ENCODE measurements at regions not wholly inside any gene's neighbourhood (a gene's known extent, or its start where the extent isn't known, plus 50 kb on each side); places are given as distances from the start of the nearest gene placed in this dataset.

DNA sequence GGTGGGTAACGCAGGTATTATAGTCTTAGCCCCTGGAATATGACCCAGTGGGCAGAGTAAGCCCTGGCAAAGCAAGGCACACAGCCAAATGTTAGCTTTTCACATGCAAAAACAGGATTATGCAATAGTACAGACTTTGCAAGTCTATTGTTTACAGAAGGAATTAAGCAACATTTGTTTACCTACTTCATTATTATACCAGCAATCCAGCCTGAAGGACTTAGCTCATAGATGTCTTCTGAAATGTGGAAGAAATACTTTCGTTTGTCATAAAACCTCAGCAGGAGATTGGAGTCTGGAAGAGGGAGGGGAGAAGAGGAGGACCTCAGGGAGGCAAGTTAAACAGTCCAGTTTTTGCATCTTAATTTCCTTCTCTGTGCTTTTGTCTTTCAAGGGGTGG lies 226.7 kb upstream of the CENPE start (continued):
- TF ChIP-seq IKZF1 (IDR thresholded peaks at IDR 0.05), result no peak
- TF ChIP-seq ZNF83 (CRISPR knock-in tag; IDR thresholded peaks at IDR 0.05; ENCODE audit: borderline replicate concordance), result no peak
- TF ChIP-seq, protein P1, sequence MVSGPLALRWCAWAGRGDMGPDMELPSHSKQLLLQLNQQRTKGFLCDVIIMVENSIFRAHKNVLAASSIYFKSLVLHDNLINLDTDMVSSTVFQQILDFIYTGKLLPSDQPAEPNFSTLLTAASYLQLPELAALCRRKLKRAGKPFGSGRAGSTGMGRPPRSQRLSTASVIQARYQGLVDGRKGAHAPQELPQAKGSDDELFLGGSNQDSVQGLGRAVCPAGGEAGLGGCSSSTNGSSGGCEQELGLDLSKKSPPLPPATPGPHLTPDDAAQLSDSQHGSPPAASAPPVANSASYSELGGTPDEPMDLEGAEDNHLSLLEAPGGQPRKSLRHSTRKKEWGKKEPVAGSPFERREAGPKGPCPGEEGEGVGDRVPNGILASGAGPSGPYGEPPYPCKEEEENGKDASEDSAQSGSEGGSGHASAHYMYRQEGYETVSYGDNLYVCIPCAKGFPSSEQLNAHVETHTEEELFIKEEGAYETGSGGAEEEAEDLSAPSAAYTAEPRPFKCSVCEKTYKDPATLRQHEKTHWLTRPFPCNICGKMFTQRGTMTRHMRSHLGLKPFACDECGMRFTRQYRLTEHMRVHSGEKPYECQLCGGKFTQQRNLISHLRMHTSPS (CRISPR knock-in tag; IDR thresholded peaks at IDR 0.05; ENCODE audit: low read depth), result no peak
- peak; percentile 38; the same call in 1 of the 2 replicates for TF ChIP-seq ZGPAT (CRISPR knock-in tag; IDR thresholded peaks at IDR 0.05)
- TF ChIP-seq SP1 (IDR thresholded peaks at IDR 0.05), result no peak
- TF ChIP-seq SP1 (CRISPR knock-in tag; IDR thresholded peaks at IDR 0.05), result no peak
- peak; percentile 33; the same call in 1 of the 2 replicates for TF ChIP-seq TCF7 (IDR thresholded peaks at IDR 0.05; ENCODE audit: low read depth)
- TF ChIP-seq RBAK (CRISPR knock-in tag; IDR thresholded peaks at IDR 0.05), result no peak
- no peak for TF ChIP-seq ESRRA (CRISPR knock-in tag; IDR thresholded peaks at IDR 0.05; ENCODE audit: low read depth)
- no peak for TF ChIP-seq NBN (conservative IDR thresholded peaks at IDR 0.05)
- peak; percentile 62; the same call in 1 of the 2 replicates for TF ChIP-seq AHDC1 (CRISPR knock-in tag; IDR thresholded peaks at IDR 0.05; ENCODE audit: borderline replicate concordance)
- no peak for TF ChIP-seq JUN (CRISPR knock-in tag; IDR thresholded peaks at IDR 0.05)
- no peak for TF ChIP-seq ZFP37 (CRISPR knock-in tag; IDR thresholded peaks at IDR 0.05; ENCODE audit: borderline replicate concordance)
- TF ChIP-seq PAF1 (CRISPR knock-in tag; IDR thresholded peaks at IDR 0.05), result no peak
- no peak for TF ChIP-seq ZNF883 (CRISPR knock-in tag; IDR thresholded peaks at IDR 0.05; ENCODE audit: not compliant biosample characterization)
- TF ChIP-seq, protein P2, sequence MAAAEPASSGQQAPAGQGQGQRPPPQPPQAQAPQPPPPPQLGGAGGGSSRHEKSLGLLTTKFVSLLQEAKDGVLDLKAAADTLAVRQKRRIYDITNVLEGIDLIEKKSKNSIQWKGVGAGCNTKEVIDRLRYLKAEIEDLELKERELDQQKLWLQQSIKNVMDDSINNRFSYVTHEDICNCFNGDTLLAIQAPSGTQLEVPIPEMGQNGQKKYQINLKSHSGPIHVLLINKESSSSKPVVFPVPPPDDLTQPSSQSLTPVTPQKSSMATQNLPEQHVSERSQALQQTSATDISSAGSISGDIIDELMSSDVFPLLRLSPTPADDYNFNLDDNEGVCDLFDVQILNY (CRISPR knock-in tag; conservative IDR thresholded peaks at IDR 0.05), result no peak
- no peak for TF ChIP-seq NRL (CRISPR knock-in tag; IDR thresholded peaks at IDR 0.05; ENCODE audit: borderline replicate concordance)
- TF ChIP-seq ZNF746 (CRISPR knock-in tag; IDR thresholded peaks at IDR 0.05), result no peak
- no peak for TF ChIP-seq ZKSCAN8 (CRISPR knock-in tag; IDR thresholded peaks at IDR 0.05; ENCODE audit: borderline replicate concordance)
- TF ChIP-seq ADNP (CRISPR knock-in tag; IDR thresholded peaks at IDR 0.05), result no peak
- no peak for TF ChIP-seq ZNF224 (CRISPR knock-in tag; IDR thresholded peaks at IDR 0.05)
- TF ChIP-seq ZNF878 (CRISPR knock-in tag; IDR thresholded peaks at IDR 0.05), result no peak
- TF ChIP-seq NFKBIZ (CRISPR knock-in tag; IDR thresholded peaks at IDR 0.05), result peak; percentile 76; the same call in 1 of the 2 replicates
- TF ChIP-seq TP53 (CRISPR knock-in tag; conservative IDR thresholded peaks at IDR 0.05), result no peak
- peak; percentile 22; the same call in 1 of the 2 replicates for TF ChIP-seq SMC3 (IDR thresholded peaks at IDR 0.05; ENCODE audit: low read length)

Measured in HepG2 (cell line).